Panc1 (cell line): ENCODE measurements at regions not wholly inside any gene's neighbourhood (a gene's known extent, or its start where the extent isn't known, plus 50 kb on each side); places are given as distances from the start of the nearest gene placed in this dataset.

ENCODE experiments used
- CTCF ChIP-seq: fragments of 450-650 bp; IDR thresholded peaks from 2 replicates; pipeline ENCODE4 v1.5.1; 2017; ENCODE audit warnings: mild to moderate bottlenecking
- POLR2AphosphoS5 ChIP-seq: IDR thresholded peaks from 2 replicates; pipeline ENCODE4 v1.6.1; 2012; ENCODE audit warnings: mild to moderate bottlenecking, low read depth, low read length, moderate library complexity
- SIN3A ChIP-seq: IDR thresholded peaks from 2 replicates; pipeline ENCODE4 v1.6.1; 2012; ENCODE audit warnings: low read depth, mild to moderate bottlenecking, low read length, moderate library complexity, borderline replicate concordance; ENCODE audit not compliant: insufficient read depth
- TCF7L2 ChIP-seq: IDR thresholded peaks from 2 replicates; pipeline ENCODE4 v1.6.1; 2011; ENCODE audit warnings: mild to moderate bottlenecking, low read depth, low read length, inconsistent platforms
- TF ChIP-seq, protein P1 (sequence below), 2 experiments: IDR thresholded peaks; 2 replicates each; pipeline ENCODE4 v1.6.1; 2011 to 2012; ENCODE audit warnings: low read depth in 2 of 2, control low read depth in 1 of 2, low read length in 1 of 2, mild to moderate bottlenecking in 1 of 2, moderate library complexity in 1 of 2; ENCODE audit not compliant: insufficient read depth in 1 of 2

GRCh38 chr5:118506217-118506852, 482.0 kb downstream of the DTWD2 start:
- TF ChIP-seq CTCF (no peak), POLR2AphosphoS5 (no peak), TCF7L2 (no peak), SIN3A (no peak)
- TF ChIP-seq, protein P1, sequence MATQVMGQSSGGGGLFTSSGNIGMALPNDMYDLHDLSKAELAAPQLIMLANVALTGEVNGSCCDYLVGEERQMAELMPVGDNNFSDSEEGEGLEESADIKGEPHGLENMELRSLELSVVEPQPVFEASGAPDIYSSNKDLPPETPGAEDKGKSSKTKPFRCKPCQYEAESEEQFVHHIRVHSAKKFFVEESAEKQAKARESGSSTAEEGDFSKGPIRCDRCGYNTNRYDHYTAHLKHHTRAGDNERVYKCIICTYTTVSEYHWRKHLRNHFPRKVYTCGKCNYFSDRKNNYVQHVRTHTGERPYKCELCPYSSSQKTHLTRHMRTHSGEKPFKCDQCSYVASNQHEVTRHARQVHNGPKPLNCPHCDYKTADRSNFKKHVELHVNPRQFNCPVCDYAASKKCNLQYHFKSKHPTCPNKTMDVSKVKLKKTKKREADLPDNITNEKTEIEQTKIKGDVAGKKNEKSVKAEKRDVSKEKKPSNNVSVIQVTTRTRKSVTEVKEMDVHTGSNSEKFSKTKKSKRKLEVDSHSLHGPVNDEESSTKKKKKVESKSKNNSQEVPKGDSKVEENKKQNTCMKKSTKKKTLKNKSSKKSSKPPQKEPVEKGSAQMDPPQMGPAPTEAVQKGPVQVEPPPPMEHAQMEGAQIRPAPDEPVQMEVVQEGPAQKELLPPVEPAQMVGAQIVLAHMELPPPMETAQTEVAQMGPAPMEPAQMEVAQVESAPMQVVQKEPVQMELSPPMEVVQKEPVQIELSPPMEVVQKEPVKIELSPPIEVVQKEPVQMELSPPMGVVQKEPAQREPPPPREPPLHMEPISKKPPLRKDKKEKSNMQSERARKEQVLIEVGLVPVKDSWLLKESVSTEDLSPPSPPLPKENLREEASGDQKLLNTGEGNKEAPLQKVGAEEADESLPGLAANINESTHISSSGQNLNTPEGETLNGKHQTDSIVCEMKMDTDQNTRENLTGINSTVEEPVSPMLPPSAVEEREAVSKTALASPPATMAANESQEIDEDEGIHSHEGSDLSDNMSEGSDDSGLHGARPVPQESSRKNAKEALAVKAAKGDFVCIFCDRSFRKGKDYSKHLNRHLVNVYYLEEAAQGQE (IDR thresholded peaks at IDR 0.05; ENCODE audit: insufficient read depth in 1 of 2, low read depth in 2 of 2, low read length in 1 of 2), result no peak
